Fibroblast of mammary gland (primary cell): ENCODE measurements at regions not wholly inside any gene's neighbourhood (a gene's known extent, or its start where the extent isn't known, plus 50 kb on each side); places are given as distances from the start of the nearest gene placed in this dataset.
"Not testable (repeated sequence)": the region's sequence is repeated elsewhere in the genome, so short reads cannot be mapped to it uniquely, and the experiment has no call there.

Experiments used
- DNase-seq: peaks from one replicate; pipeline ENCODE4 v3.0.0-alpha.2; 2010; ENCODE audit warnings: low read depth
- H3K4me3 ChIP-seq: 2 replicates; pipeline ENCODE4 v1.5.1; 2011; ENCODE audit warnings: low read depth, mild to moderate bottlenecking, low read length, moderate library complexity; ENCODE audit not compliant: control insufficient read depth
- TF ChIP-seq, protein P1 (sequence below): conservative IDR thresholded peaks from 2 replicates; pipeline ENCODE4 v1.5.1; 2011; ENCODE audit warnings: low read depth, low read length, inconsistent platforms; ENCODE audit not compliant: control insufficient read depth, insufficient read depth

DNA sequence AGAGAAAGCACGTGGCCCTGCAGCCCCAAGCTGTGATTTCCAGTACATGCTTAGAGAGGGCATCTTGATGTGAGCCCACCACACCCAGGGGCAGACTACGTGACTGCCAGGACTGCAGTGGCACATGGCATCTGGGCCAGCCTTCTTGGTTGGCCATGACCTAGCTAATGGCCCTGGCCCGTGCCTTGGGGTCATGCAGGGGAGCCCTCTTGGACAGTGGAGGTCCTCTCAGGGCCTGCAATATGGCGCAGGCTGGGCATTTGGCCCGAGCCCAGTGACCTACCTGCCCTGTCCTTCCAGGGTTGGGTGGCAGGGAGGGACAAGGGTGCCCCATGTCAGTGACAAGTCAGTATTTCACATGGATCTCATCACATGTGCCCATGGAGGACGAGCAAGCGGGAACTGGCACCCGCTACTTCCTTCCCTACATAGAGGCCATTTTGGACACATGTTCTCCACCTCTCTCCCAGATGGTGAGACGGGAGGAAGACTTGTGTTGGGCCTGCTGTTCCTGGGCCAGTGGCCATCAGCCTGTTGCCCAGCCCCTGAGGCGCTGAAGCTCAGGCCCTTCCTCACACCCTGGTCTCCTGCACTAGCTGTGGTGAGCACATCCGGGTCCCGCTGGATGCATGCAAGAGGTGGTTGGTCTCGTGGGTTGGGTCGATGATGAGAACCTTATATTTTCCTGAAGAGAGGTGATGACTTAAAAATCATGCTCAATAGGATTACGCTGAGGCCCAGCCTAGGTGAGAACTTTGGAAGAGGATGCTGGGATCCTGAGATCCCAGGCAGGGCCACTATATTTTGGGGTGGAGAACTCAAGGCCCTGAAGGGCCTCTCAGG is 195.6 kb downstream of the UBE3A start:
- TF ChIP-seq, protein P1, sequence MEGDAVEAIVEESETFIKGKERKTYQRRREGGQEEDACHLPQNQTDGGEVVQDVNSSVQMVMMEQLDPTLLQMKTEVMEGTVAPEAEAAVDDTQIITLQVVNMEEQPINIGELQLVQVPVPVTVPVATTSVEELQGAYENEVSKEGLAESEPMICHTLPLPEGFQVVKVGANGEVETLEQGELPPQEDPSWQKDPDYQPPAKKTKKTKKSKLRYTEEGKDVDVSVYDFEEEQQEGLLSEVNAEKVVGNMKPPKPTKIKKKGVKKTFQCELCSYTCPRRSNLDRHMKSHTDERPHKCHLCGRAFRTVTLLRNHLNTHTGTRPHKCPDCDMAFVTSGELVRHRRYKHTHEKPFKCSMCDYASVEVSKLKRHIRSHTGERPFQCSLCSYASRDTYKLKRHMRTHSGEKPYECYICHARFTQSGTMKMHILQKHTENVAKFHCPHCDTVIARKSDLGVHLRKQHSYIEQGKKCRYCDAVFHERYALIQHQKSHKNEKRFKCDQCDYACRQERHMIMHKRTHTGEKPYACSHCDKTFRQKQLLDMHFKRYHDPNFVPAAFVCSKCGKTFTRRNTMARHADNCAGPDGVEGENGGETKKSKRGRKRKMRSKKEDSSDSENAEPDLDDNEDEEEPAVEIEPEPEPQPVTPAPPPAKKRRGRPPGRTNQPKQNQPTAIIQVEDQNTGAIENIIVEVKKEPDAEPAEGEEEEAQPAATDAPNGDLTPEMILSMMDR: no peak
- no peak overlapping the region for H3K4me3 ChIP-seq
- no peak for DNase-seq

DNA sequence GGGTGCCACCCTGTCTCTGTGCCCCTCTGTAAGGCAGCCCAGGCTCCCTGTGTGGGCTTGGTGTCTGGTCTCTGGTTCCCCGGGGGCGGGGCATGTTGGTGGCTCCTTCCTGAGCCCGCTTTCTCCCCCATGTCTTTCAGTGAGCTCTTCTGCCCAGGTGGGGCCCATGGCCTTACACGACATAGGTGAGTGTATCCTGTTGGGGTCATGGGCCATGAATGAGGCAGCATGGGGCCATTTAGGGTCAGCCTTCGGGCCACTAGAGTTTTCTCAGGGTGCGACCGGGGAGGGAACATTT is 195.1 kb downstream of the UBE3A start:
- no peak overlapping the region for H3K4me3 ChIP-seq
- TF ChIP-seq, protein P1: no peak
- no peak for DNase-seq

DNA sequence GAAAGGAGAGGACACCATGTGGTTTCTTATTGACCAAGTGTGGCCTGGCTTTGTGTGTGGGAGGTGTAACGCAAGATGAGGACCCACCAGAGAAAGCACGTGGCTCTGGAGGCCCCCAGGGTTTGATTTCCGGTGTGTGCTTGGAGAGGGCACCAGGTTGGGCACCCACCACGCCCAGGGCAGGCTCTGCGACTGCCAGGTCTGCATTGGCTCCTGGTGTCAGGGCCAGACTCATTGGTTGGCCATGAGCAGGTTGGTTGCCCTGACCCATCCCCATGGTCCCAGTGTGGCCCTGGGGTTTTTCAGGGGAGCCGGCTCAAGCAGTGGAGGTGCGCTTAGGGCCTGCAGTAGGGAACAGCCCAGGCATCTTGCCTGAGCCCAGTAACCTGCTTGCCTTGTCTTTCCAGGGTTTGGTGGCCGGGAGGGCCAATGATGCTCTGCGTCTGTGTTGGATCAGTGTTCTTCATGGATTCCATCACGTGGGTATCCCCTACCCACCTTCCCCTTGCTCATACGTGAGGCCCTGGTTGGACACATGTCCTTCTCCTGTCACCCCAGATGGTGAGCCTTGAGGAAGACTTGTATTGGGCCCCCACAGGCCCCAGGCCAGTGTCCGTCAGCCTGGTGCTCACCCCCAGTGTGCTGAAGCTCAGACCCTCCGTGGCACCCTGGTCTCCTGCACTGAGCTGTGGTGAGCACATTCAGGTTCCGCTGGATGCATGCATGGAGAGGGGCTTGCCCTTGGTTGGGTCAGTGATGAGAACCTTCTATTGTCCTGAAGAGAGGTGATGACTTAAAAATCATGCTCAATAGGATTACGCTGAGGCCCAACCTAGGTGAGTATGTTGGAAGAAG is 193.9 kb downstream of the UBE3A start:
- TF ChIP-seq, protein P1: no peak
- no peak for DNase-seq
- no peak overlapping the region for H3K4me3 ChIP-seq

DNA sequence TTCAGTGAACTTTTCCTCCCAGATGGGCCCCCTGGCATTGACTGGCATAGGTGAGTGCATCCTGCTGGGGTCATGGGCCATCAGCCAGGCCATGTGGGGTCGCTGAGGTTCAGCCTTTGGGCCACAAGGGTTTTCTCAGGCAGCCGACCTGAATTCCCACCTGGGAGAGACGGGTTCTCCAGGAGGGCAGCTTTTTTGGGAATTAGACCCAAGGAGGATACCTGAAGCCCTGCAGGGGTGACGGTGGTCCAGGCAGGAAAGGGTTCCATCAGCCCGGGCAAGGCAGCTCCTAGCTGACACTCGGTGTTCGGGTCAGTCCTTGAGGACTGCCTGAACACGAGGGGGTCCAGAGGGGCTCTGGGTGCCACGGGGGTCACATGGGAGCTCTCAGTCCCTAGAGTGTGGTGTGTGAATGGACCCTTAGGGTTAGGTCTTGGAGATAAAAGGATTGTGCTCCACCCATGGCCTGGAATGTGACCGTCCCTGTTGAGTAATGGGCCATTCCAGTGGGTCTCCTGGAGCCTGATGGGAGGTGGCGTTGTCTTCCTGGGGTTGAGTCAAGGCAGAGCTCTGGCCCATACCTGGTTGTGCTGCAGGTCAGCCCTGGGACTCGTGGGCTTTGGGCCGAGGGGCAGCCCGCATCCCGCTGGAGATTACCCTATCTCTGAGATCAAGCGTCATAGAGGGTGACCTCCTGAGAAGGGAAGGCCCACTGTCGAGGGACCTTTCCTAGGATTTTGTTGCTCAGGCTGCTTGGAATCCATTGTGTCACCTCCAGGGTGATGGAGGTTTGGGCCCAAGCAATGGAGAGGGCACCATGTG is 192.8 kb downstream of the UBE3A start:
- DNase-seq: no peak
- TF ChIP-seq, protein P1: no peak
- no peak overlapping the region for H3K4me3 ChIP-seq

DNA sequence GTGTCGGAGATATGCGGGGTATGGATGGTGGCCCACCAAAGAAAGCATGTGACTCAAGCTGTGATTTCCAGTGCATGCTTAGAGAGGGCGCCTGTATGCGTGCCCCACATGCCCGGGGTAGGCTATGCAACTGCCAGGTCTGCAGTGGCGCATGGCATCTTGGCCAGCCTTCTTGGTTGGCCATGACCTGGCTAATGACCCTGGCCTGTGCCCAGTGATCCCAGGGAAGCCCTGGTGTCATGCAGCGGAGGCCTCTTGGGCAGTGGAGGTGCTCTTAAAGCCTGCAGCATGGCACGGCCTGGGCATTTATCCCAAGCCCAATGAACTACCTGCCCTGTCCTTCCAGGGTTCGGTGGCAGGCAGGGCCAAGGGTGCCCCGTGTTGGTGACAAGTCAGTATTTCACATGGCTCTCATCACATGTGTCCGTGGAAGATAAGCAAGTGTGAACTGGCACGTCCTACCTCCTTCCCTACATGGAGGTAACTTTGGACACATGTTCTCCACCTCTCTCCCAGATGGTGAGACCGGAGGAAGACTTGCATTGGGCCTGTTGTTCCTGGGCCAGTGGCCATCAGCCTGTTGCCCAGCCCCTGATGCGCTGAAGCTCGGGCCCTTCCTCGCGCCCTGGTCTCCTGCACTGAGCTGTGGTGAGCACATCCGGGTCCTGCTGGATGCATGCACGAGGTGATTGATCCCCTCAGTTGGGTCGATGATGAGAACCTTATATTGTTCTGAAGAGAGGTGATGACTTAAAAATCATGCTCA is 192.0 kb downstream of the UBE3A start:
- no peak overlapping the region for H3K4me3 ChIP-seq
- DNase-seq: no peak
- TF ChIP-seq, protein P1: no peak

DNA sequence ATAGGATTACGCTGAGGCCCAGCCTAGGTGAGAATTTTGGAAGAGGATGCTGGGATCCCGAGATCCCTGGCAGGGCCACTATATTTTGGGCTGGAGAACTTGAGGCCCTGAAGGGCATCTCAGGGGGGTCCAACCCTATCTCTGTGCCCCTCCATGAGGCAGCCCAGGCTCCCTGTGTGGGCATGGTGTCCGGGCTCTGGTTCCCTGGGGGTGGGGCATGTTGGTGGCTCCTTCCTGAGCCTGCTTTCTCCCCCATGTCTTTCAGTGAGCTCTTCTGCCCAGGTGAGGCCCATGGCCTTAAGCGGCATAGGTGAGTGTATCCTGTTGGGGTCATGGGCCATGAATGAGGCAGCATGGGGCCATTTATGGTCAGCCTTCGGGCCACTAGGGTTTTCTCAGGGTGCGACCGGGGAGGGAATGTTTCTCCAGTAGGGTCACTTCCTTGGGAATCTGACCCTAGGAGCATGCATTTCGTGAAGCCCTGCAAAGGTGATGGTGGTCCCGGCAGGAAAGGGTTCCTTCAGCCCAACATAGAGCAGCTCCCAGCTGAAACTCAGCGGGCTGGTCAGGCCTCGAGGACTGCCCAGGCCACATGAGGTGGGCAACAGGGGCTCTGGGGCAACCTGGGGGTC is 191.3 kb downstream of the UBE3A start:
- DNase-seq: no peak
- TF ChIP-seq, protein P1: no peak
- H3K4me3 ChIP-seq: no peak overlapping the region

DNA sequence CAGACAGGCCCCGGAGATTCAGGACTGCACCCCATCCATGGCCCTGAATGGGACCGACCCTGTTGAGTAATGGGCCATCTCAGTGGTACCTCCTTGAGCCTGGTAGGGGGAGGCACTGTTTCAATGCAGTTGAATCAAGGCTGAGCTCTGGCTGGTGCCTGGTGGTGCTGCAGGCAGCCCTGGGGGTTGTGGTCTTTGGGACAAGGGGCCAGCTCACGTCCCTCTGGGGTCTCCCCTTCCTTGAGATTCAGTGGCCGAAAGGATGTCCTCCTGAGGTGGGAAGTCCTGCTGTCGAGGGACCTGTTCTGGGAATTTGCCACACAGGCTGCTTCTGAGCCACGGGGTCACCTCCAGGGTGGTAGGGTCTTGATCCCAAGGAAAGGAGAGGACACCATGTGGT is 190.7 kb downstream of the UBE3A start:
- not testable (repeated sequence) for H3K4me3 ChIP-seq, DNase-seq
